GM18517 (cell line): ENCODE measurements at regions not wholly inside any gene's neighbourhood (a gene's known extent, or its start where the extent isn't known, plus 50 kb on each side); places are given as distances from the start of the nearest gene placed in this dataset.
"Not testable (repeated sequence)": the region's sequence is repeated elsewhere in the genome, so short reads cannot be mapped to it uniquely, and the experiment has no call there.

Source experiments
- ATAC-seq: cut with Tn5 transposase; IDR thresholded peaks from one replicate; pipeline ENCODE4 v1.9.1; 2021; ENCODE audit warnings: mild to moderate bottlenecking, moderate library complexity; ENCODE audit not compliant: unreplicated experiment

DNA sequence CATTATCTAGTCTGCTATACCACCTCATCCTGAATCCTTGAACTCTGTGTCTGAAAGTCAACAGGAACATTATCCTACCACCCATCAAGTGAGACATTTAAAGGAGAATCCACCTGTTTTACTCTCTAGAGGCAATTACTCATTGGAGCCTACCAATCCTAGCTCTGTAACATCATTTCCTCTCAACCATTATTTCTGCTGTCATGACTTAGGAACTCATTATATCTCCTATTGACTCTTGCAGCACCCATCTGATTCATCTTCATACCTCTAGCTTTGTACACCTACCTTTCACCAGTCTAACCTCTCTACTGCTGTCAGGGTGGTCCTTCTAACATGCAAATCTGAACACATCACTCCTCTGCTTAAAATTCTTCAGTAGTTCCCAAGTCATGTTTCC lies 481.5 kb downstream of the NFIB start:
- no peak for ATAC-seq

- ATAC-seq, result no peak
Observed at GRCh38 chr9:13823026-13823425, 490.9 kb downstream of the NFIB start.

GRCh38 chr9:13817754-13818278 lies 496.1 kb downstream of the NFIB start:
- no peak for ATAC-seq

DNA sequence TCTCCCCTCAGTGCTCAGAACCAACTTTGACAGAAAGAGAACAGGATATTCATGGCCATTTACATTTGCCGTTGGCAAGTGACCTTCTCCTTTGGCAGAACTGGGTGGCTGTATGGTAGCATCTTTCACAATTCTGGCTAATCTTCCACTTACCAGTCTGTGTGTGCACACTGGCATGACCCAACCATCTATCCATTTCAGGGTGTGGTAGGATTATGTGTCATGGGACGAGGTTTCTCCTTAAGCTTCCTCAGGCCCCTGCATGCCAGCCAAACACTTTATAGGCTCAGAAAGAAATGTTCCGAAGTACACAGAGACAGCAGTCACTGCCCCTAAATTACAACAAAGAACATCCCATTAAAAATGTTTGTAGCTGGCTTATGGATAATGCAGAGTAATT lies 497.1 kb downstream of the NFIB start:
- ATAC-seq, result no peak

DNA sequence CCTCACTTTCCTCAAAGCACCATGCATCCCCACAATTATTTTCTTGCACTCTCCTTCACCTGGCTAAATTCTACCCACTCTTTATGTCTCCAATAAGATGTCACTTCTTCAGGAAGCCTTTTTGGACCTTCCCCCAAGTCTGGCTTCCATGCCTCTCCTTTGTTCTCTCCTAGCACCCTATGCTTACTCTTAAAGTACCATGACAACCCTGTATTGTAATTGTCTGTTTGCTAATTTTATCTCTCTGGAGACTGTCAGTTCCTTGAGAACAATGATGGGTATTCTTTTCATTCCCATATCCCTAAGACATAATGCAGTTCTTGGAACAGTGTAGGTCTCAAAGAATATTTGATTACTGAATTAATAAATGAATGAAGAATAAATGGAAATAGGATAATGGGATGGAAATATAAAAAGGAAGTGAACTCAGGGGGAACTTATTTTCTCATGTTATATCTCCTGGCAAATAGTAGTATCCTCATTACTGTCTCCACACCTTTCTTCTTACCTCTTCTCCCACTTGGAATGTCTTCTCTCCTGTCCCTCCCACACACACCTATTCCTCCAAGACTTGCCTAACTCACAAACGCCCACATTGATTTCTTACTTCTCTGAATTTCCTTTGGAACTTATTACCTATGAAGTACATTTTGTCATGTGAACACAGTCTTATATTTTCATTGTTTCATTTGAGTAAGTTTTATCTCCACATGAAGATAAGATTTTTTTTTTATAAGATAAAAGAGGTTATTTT lies 499.1 kb downstream of the NFIB start:
- no peak for ATAC-seq

- no peak for ATAC-seq
Observed at GRCh38 chr9:13811876-13812275, 502.1 kb downstream of the NFIB start.

- no peak for ATAC-seq
Observed at GRCh38 chr9:13810510-13810909, 503.4 kb downstream of the NFIB start.

- no peak for ATAC-seq
Observed at GRCh38 chr9:13809401-13809800, 504.5 kb downstream of the NFIB start.

GRCh38 chr9:13807118-13807517 lies 506.8 kb downstream of the NFIB start:
- ATAC-seq, result no peak

DNA sequence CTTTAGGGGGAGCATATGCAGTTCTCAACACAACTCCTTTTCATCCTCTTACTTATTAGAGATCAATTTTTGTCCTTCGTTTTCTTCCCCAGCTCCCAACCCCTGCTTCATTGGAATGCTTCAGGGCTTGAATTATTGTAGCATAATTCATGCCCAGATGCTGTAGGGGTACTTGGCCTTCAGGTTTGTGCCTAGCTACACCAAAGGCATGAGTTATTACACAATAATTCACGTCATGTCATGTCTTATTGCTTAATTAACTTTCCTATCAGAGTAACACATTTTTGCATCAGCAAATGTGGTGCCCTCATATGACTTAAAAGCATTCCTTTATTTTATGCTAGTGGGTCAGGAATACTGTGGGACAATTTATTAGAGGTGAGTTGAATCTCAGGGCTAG lies 507.2 kb downstream of the NFIB start:
- no peak for ATAC-seq

DNA sequence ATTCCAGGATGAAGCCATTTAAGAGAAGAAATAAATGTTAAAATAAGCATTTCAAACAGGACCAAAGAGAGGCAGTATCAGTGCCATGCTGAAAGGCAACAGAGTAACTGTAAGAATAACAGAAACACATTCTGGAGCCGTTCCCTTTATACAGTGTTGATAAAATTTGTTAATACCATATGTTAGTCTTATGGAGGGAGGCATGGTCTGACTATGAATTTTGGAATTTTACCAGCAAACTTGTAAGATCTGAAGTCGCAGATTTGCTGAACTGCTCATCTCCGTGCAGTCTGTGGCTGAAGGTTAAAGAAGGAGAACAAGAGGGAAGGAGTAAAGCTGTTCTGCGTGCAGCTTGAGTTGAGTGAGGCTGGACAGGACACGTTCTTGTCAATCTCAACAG lies 508.4 kb downstream of the NFIB start:
- ATAC-seq, result no peak

- no peak for ATAC-seq
Observed at GRCh38 chr9:13804532-13804931, 509.4 kb downstream of the NFIB start.

GRCh38 chr9:13800776-13801175 lies 513.2 kb downstream of the NFIB start:
- ATAC-seq, result no peak

DNA sequence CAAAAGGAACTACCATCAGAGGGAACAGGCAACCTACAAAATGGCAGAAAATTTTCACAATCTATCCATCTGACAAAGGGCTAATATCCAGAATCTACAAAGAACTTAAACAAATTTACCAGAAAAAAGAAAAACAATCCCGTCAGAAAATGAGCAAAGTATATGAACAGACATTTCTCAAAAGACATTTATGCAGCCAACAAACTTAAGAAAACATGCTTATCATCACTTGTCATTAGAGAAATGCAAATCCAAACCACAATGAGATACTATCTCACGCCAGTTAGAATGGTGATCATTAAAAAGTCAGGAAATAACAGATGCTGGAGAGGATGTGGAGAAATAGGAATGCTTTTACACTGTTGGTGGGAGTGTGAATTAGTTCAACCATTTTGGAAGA lies 516.2 kb downstream of the NFIB start:
- ATAC-seq, result not testable (repeated sequence)

GRCh38 chr9:13791816-13792215 lies 512.3 kb upstream of the MPDZ start:
- no peak for ATAC-seq

GRCh38 chr9:13790055-13790454 lies 510.6 kb upstream of the MPDZ start:
- no peak for ATAC-seq

DNA sequence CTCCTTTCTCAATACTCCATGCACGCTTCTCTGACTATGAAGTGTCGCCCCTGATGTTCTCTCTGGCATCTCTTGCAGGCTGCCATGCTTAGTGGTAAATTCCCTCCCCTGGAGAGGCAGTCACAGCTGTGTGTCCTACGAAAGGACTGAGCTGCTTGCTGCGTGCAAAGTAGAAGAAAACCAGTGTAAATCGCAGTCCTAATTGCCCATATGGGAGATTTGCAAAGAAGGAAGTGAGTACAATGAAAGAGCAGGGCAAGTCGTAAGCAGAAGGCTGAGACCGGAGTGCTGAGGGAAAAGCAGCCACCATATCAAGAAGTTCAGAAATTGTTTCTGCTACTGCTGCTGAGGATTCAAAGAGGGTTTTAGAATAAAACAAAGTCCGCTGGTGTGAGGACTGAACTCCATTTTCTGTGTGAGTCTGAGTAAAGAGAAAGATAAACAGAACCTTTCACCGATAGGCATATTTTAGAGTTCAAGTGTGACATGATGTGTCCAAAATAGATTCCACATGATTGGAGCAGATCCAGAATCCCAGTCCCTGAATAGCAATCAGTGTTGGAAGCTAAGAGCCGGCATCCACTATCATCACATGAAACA lies 507.8 kb upstream of the MPDZ start:
- no peak for ATAC-seq

DNA sequence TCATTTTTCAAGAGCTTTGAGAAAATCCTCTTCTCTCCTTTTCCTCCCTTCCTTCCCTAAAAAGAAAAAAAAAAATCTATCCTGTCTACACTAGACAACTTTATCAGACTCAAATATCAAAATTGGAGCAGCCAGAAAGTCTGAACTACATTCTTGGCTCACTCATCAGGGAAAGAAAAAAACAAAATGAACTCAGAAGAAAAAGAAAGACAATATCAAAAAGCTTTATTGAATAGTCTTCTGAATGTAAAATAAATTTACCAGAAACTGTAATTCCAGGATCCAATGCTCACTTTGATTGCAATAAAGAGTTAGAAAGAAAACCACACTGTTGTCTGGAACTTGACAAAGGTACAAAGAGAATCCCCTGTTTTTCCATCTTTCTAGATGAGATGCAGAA lies 507.2 kb upstream of the MPDZ start:
- no peak for ATAC-seq

DNA sequence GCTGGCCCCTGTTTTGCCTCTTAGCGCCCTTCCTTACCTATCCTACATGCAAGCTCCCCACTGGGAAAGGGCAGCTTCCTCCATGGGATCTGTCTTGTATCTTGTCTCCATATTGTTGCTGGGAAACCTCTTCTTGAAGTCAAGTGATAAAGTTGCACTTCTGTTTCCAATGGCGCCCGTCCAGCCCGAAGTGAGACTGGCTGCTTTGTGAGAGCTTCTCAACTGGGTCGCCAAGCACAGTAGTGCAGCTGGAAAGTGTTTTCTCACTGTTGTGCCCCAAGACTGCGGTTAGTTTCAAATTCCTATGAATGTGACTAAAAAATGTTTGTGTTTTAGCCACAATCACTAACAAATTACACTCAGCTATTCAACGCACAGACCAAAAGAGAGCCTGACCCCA lies 506.6 kb upstream of the MPDZ start:
- no peak for ATAC-seq

DNA sequence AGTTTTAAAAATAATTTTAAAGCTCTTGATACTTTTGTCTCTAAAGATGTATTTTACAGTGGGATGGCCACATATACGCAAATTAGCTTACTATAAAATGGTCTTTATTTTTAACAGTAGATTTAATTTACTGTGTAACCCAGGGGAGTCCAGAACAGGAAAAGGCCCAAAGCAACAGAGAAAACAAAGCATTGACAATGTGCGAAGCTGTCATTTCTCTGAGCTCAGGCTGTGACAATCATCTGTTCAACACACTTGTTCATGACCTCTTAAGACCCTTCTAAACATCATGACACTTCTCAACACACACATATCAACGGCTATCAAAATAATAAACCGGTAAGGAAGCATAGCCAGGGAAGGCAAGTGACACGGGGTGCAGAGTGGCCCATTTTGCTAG lies 499.6 kb upstream of the MPDZ start:
- no peak for ATAC-seq

DNA sequence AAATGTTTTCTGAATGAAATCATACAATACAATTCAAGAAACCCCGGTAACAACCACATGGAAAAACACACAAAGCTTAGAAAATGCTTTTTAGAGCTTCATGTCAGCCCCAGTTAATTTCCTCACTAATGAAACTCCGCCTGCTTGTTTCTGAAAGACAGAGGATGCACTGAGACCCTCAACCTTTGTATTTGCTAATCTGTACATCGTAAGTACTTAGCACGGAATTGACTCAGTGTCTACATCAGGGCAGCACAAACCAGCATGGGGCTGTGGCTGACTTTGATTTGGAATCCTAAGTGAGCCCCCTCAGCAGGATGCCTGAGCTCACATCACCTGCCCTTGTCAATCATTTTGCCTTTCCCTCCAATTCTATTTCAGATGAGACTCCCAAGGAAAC lies 499.1 kb upstream of the MPDZ start:
- no peak for ATAC-seq

DNA sequence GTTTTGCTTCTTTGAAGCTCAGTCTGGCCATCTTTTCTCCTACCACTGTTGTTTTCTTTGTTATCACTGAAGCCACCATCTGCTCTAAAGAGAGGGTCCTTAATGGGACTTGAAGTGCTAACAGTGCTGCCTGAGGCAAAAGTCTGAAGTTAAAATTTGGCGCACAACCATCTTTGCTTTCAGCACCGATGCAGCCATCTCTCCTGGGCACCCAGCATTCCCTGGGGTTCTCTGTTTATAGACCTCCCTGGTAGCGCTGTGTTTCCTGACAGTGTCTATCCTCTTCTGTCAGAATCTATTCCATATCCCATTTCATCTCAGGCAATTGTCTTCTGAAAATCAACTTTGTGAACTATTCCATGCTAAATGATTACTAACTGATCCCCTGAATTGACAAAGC lies 491.5 kb upstream of the MPDZ start:
- no peak for ATAC-seq

- ATAC-seq, result no peak
Observed at GRCh38 chr9:13769641-13770040, 490.1 kb upstream of the MPDZ start.
